ENCODE measurements at regions not wholly inside any gene's neighbourhood (a gene's known extent, or its start where the extent isn't known, plus 50 kb on each side); places are given as distances from the start of the nearest gene placed in this dataset.

DNA sequence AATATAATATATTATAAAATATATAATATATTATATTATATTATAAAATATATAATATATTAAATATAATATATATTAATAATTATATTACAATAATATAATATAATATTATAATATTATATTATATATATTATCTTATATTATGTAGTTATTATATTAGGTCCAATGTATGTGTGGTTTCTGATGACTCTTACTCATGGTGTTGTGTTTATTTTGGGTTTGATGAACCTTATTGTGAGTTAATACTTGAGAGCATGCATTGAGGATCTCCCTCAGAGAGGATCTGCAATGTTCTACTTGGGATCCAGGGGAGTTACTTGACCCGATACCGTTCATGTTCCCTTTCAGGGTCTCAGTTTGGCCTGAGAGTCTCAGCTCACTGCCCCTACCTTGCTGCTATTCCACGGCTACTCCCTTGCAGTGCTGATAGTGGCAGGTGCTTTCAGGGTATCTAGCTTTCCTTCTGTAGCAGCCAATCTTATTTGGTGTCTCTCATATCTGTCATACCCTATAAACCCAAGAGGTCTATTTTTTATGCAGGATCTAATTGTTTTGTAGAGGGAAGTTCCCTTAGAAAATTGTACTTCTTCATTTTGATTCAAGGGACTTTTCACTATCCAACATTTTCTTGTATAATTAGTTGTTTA lies 89.1 kb upstream of the ZDHHC17 start:
- TF ChIP-seq, protein P1, sequence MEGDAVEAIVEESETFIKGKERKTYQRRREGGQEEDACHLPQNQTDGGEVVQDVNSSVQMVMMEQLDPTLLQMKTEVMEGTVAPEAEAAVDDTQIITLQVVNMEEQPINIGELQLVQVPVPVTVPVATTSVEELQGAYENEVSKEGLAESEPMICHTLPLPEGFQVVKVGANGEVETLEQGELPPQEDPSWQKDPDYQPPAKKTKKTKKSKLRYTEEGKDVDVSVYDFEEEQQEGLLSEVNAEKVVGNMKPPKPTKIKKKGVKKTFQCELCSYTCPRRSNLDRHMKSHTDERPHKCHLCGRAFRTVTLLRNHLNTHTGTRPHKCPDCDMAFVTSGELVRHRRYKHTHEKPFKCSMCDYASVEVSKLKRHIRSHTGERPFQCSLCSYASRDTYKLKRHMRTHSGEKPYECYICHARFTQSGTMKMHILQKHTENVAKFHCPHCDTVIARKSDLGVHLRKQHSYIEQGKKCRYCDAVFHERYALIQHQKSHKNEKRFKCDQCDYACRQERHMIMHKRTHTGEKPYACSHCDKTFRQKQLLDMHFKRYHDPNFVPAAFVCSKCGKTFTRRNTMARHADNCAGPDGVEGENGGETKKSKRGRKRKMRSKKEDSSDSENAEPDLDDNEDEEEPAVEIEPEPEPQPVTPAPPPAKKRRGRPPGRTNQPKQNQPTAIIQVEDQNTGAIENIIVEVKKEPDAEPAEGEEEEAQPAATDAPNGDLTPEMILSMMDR (conservative IDR thresholded peaks at IDR 0.05 in 1 of 2, IDR thresholded peaks at IDR 0.05 in 1 of 2; ENCODE audit: low read depth in 1 of 2, low read length in 2 of 2): no peak
- no peak for TF ChIP-seq EZH2 (IDR thresholded peaks at IDR 0.05; ENCODE audit: low read length, missing control alignments)
